AG08395 (cell line): ENCODE measurements at regions not wholly inside any gene's neighbourhood (a gene's known extent, or its start where the extent isn't known, plus 50 kb on each side); places are given as distances from the start of the nearest gene placed in this dataset.

Source experiments
- DNase-seq: peaks from one replicate; pipeline ENCODE4 v3.0.0; 2012; ENCODE audit warnings: mixed read lengths, low spot score

GRCh38 chr15:95498961-95499360, 831.5 kb upstream of the NR2F2 start:
- DNase-seq = no peak

- no peak for DNase-seq
Measured at GRCh38 chr15:95499397-95499796, 831.1 kb upstream of the NR2F2 start.

GRCh38 chr15:95501865-95502264, 828.6 kb upstream of the NR2F2 start:
- DNase-seq = no peak

GRCh38 chr15:95503107-95503506, 827.4 kb upstream of the NR2F2 start:
- DNase-seq = no peak

GRCh38 chr15:95503640-95504225, 826.8 kb upstream of the NR2F2 start:
- no peak for DNase-seq

GRCh38 chr15:95511671-95512070, 818.8 kb upstream of the NR2F2 start:
- peak; percentile 8 for DNase-seq

- no peak for DNase-seq
Measured at GRCh38 chr15:95512906-95513305, 817.6 kb upstream of the NR2F2 start.

- no peak for DNase-seq
Measured at GRCh38 chr15:95519887-95520286, 810.6 kb upstream of the NR2F2 start.

GRCh38 chr15:95520511-95520910, 810.0 kb upstream of the NR2F2 start:
- no peak for DNase-seq

- no peak for DNase-seq
Measured at GRCh38 chr15:95520922-95521321, 809.6 kb upstream of the NR2F2 start.

- no peak for DNase-seq
Measured at GRCh38 chr15:95522533-95522932, 808.0 kb upstream of the NR2F2 start.

GRCh38 chr15:95528920-95529319, 801.6 kb upstream of the NR2F2 start:
- DNase-seq = no peak

GRCh38 chr15:95536638-95537037, 793.9 kb upstream of the NR2F2 start:
- no peak for DNase-seq

- no peak for DNase-seq
Measured at GRCh38 chr15:95538693-95539092, 791.8 kb upstream of the NR2F2 start.

GRCh38 chr15:95541301-95541700, 789.2 kb upstream of the NR2F2 start:
- DNase-seq = no peak

GRCh38 chr15:95549168-95549738, 781.2 kb upstream of the NR2F2 start:
- DNase-seq = no peak

- DNase-seq = no peak
Measured at GRCh38 chr15:95550702-95551101, 779.8 kb upstream of the NR2F2 start.

GRCh38 chr15:95556225-95556624, 774.3 kb upstream of the NR2F2 start:
- DNase-seq = no peak

GRCh38 chr15:95556866-95557225, 773.7 kb upstream of the NR2F2 start:
- DNase-seq = no peak

GRCh38 chr15:95557226-95558046, 773.1 kb upstream of the NR2F2 start:
- peak; percentile 91 for DNase-seq

GRCh38 chr15:95558131-95558530, 772.4 kb upstream of the NR2F2 start:
- no peak for DNase-seq

GRCh38 chr15:95558916-95559315, 771.6 kb upstream of the NR2F2 start:
- no peak for DNase-seq

GRCh38 chr15:95559875-95560394, 770.6 kb upstream of the NR2F2 start:
- DNase-seq = peak; percentile 74
